ENCODE measurements at regions not wholly inside any gene's neighbourhood (a gene's known extent, or its start where the extent isn't known, plus 50 kb on each side); places are given as distances from the start of the nearest gene placed in this dataset.

- no peak for TF ChIP-seq CTCF (IDR thresholded peaks at IDR 0.05)
- no peak for TF ChIP-seq POLR2A (IDR thresholded peaks at IDR 0.05)
- TF ChIP-seq EP300 (IDR thresholded peaks at IDR 0.05) = no peak
- no peaks in the 10 kb centered on the region for H3K4me1 ChIP-seq (ENCODE audit: insufficient read depth)
- H3K27ac ChIP-seq = no peak overlapping the region
- H3K36me3 ChIP-seq = no peaks in the 10 kb centered on the region
- no peaks in the 10 kb centered on the region for H3K9me3 ChIP-seq
- WGBS, 3 donors = 28 to 80% (median 43%) methylated on average over 3 of the region's 3 CpGs
- DNase-seq = no peak
- H3K27me3 ChIP-seq = no peaks in the 10 kb centered on the region
- H3K4me3 ChIP-seq = no peak overlapping the region
- intact Hi-C loops (cut with DNase I) = no loop called here
These were observed 383.5 kb upstream of the INTU start for GRCh38 chr4:127249066-127249766.

GRCh38 chr4:127249767-127250108 lies 383.0 kb upstream of the INTU start:
- Histone ChIP-seq H3K4me3 (no peak overlapping the region), H3K4me1 (ENCODE audit: insufficient read depth) (no peaks in the 10 kb centered on the region), H3K36me3 (no peaks in the 10 kb centered on the region), H3K27me3 (no peaks in the 10 kb centered on the region), H3K27ac (no peak overlapping the region), H3K9me3 (no peaks in the 10 kb centered on the region)
- DNase-seq = no peak
- intact Hi-C loops (cut with DNase I) = no loop called here
- WGBS, 3 donors = 85 to 93% (median 90%) methylated on average over 3 of the region's 3 CpGs
- TF ChIP-seq CTCF (IDR thresholded peaks at IDR 0.05) (no peak), EP300 (IDR thresholded peaks at IDR 0.05) (no peak), POLR2A (IDR thresholded peaks at IDR 0.05) (no peak)

GRCh38 chr4:127250577-127250976 lies 382.2 kb upstream of the INTU start:
- Histone ChIP-seq H3K4me1 (ENCODE audit: insufficient read depth) (no peaks in the 10 kb centered on the region), H3K27me3 (no peaks in the 10 kb centered on the region), H3K4me3 (no peak overlapping the region), H3K9me3 (no peaks in the 10 kb centered on the region), H3K27ac (no peak overlapping the region), H3K36me3 (no peaks in the 10 kb centered on the region)
- DNase-seq = no peak
- TF ChIP-seq EP300 (IDR thresholded peaks at IDR 0.05) (no peak), CTCF (IDR thresholded peaks at IDR 0.05) (no peak), POLR2A (IDR thresholded peaks at IDR 0.05) (no peak)
- intact Hi-C loops (cut with DNase I) = no loop called here
- 85 to 93% (median 93%) methylated on average over 5 of the region's 5 CpGs for WGBS, 3 donors

GRCh38 chr4:127251423-127251822 lies 381.3 kb upstream of the INTU start:
- H3K27me3 ChIP-seq = no peaks in the 10 kb centered on the region
- H3K4me3 ChIP-seq = no peak overlapping the region
- no peaks in the 10 kb centered on the region for H3K4me1 ChIP-seq (ENCODE audit: insufficient read depth)
- TF ChIP-seq CTCF (IDR thresholded peaks at IDR 0.05) (no peak), POLR2A (IDR thresholded peaks at IDR 0.05) (no peak), EP300 (IDR thresholded peaks at IDR 0.05) (no peak)
- intact Hi-C loops (cut with DNase I) = no loop called here
- H3K9me3 ChIP-seq = no peaks in the 10 kb centered on the region
- no peak for DNase-seq
- no peaks in the 10 kb centered on the region for H3K36me3 ChIP-seq
- no peak overlapping the region for H3K27ac ChIP-seq
